Head of caudate nucleus (tissue), 42 donors: ENCODE measurements at regions not wholly inside any gene's neighbourhood (a gene's known extent, or its start where the extent isn't known, plus 50 kb on each side); places are given as distances from the start of the nearest gene placed in this dataset.
A peak's percentile ranks its signal among the peaks of the same experiment; 100 is the strongest.

Experiments
- DNase-seq, 42 donors: peaks; one replicate each; pipeline versions ENCODE4 v3.0.0 to v3.0.0-alpha.2; 2020 to 2021; ENCODE audit warnings: mixed read lengths in 7 of 42
- intact Hi-C: fragments of 100-400 bp; cut with DNase I; formaldehyde crosslinking; loops from one replicate; pipeline ENCODE4 v1.15.0; 2022

DNA sequence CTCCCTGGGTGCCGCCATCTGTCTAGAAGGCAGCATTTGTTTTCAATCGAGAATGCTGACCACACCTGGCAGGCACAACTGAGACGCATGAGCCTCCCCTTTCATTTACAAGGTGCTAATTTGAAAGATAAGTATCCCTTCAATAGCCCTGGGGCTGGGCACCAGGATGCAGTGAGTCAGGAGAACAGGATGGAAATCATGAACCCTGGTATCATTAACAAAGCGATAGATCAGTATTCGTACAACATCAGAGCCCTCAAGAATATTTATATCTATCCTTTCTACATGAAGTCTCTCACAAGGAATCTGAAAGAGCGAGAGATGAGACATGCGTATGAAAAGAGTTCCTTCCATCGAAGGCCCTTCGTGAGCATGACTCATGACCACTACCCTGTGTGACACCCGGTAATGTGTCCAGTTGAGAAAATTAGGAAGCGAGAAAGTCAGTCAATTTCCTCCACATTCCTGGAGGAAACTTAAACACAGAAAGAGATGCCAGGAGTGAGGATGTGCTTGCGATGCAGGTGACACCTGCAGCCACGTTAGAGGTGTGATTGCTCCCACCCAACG is 123.1 kb upstream of the PITRM1 start:
- no peak for DNase-seq
- intact Hi-C loops, result no loop called here

DNA sequence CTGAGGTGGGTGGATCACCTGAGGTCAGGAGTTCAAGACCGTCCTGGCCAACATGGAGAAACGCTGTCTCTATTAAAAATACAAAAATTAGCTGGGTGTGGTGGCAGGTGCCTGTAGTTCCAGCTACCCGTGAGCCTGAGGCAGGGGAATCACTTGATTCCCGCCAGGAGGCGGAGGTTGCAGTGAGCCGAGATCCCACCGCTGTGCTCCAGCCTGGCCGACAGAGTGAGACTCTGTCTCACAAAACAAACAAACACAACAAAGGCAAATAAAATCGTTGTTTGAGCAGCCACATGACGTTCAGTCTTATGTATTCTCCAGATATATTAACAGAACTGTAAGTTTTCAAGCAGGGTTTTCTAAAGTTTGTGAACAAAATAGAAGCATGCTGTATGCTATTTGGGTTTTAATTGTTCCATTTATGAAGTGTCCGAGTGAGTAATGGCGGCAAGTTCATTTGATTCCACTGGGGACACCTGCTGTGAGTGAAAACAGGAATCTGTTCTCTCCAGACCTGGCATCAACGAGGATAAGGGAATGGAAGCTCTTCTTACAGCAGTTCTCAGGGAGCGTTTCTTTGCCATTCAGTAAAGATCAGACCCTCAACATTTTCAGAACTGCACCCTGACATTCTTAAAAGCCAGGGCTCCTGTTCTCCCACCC is 122.5 kb upstream of the PITRM1 start:
- intact Hi-C loops, result no loop called here
- no peak for DNase-seq

DNA sequence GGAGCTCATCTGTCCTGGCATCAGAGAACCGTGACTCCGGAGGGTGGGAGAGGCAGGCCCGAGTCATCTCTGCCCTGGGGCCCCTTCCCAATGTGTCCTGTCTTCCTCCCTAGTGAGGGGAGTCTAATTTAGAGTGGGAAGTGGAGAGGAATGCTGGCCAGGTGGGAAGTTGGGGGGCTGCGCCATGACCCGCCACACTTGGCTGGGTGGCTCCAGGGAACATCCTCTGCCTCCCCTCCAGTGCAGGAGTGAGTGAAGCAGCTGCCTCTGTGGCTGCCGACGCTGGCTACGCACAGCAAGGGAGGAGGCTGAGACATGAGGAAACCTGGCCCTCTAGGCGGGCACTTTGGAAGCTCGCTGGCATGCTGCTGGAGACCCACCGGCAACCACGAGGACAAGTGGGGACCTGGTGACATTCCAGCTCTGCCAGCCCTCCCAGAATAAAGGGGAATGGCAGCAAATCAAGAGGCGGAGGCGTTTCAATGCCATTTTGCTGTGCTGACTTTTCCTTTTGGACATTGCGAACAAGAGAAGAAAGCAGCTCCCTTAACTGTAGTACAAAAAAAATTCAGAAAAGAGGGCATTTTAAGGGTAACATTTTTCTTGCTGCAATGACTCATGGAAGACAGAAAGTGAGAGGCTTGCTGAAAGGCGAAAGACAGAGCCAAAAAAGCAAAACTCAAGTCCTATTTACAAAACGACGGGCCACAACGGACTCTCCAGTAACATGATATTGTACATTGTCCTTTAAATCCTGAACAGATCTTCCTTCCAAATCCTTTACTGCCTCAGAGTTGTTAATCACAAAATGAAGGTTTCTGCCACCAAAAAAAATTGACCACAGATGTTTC is 121.2 kb upstream of the PITRM1 start:
- no peak for DNase-seq
- intact Hi-C loops, result no loop called here

DNA sequence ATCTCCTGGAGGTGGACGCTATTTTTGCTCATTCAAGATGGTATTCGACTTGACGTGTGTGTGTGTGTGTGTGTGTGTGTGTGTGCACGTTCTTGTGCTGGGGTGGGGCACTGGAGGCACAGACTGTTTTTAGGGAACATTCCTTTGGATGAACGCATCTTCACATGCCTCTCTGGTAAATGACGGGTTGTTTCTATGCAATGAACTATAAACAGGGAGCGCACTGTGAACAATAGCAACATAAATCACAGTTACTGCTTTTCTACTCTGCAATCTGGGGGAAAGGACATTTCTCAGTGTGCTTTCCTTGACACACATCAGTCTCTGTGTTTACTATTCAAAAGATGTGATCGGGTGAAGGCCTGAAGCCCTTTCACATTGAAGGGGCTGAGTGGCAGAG is 120.1 kb upstream of the PITRM1 start:
- intact Hi-C loops, result no loop called here
- DNase-seq, result no peak

DNA sequence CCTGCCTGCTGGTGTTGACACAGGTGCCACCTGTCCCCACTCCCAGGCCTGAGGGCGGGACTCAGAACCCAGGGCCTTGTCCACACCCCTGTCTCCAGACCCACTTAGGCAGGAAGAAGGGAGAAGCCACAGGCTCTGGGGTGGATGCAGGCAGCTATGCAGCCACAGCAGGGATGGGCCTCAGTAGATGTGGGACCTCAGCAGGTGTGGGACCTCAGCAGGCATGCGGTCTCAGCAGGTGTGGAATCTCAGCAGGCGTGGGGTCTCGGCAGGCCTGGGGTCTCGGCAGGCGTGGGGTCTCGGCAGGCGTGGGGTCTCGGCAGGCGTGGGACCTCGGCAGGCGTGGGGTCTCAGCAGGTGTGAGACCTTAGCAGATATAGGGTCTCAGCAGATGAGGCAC is 118.0 kb upstream of the PITRM1 start:
- no peak for DNase-seq
- intact Hi-C loops, result no loop called here

DNA sequence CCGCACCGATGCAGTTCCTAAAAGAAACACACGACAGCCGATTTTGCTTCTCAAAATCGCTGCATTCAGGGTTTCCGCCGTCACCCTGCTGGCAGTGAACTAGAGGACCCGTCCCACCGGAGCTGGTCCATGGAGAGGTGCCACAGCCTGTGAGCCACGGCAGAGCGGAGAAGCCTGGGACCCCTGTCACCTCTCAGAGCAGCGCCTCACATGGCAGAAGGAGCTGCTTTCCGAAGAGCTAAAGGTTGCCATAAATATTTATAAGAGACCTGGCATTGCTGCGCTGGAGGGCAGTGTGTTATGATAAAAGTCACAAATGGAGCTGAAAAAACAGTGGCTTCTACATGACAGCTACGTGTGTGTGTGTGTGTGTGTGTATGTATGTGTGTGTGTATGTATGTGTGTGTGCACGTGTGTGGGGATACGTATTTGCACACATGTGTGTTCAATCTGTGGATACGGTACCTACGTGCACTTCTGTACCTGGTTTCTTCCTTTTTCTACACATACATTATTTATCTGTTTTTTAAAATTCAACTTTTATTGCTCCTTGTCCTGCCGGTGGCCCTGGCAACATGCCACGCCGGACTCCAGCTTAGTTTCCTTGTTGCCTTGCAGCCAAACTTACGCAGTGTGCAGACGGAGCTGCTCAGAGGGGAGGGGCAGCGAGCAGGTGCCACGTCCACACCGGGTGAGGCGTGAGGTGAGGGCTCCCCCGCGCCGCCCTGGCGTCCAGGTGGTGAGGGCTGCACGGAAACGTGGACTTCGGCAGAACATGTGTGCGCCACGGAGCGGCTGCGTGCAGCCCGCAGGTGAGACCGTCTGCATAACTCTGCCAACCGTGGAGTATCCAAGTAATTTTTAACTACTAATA is 115.2 kb upstream of the PITRM1 start:
- intact Hi-C loops, result no loop called here
- no peak for DNase-seq

DNA sequence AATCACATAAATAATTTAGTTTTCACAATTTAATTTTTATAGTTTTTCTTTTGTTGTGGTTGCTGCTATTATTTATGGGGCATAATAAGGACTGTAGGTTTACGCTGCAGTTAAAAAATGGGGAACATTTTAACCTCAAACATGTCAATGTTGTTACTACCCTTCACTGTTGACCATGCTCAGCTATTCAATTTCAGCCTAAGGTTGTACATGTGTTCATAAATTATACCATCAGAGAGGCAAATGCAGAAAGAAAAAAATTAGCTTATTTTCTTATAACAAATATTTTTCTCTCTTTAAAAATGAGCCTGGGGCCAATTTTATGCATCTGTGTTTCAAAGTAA is 110.1 kb upstream of the PITRM1 start:
- DNase-seq, result no peak
- intact Hi-C loops, result no loop called here

DNA sequence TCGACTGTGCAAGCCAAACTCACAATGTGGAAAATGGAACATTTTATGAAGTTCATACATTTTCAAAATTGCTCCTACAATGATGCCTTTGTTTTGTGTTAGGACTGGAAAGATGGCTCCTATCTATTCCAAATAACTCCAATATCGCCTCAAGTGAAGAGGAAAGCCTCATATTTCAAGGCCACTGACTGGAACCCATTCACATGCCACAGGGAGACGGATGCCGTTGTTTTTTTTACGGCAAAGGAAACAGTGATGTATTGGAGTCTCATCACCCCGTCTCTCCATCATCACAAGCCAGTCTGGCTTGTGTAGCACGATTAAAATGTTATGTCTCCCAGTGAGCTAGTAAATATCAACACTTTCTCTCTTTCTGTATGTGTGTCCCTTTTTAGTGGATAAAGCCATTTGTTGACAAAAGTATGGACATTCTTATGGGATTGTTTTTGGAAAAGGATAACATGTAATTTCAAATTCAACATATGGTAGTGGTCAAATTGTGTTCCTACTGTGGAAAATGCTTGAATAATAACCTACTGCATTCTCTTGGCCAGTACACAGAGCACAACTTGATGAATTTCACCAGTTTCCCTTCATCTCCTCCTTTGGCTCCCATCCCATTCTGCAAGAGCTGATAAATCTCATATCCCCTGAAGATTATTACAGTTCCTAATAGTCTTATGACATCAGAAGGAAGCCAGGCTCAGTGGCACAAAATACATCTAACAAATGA is 109.5 kb upstream of the PITRM1 start:
- intact Hi-C loops, result no loop called here
- DNase-seq, result no peak

DNA sequence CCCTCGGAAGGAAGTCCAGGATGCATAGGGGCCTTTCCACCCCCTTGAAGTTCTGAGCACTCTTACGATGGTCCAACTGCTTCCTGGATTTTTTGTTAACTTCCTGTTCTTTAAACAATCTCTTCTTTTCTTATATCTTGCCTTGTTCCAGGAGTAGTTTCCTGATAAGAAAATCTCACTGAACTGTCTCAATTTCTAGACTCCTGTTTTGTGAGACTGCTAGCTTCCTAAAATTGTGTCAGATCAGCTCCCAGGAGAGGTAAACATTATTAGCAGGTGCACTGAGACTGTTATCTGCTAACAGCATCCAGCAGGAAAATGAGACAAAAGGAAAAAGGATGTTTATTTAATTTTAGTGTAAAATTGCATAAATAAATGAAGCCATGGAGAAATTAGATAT is 106.2 kb upstream of the PITRM1 start:
- DNase-seq, result no peak
- intact Hi-C loops, result no loop called here

DNA sequence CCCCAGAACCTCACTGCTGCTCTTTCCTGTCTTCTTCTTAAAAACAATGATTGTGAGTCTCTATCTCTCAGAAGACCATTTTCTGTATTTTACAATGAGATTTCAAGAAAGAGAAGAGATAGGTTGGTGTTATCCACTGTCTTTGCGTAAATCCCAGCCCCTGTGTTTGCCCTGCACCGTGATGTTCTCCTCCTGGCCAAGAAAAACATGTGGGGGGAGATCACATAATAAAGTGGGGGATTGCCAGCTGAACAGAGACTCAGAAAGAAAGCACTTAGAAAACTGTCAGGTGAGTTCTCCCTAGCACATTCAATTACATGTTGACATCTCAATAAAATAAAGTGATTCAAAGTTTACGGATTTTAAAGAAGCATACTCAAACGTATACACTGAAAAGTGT is 105.0 kb upstream of the PITRM1 start:
- intact Hi-C loops, result no loop called here
- DNase-seq, result no peak

DNA sequence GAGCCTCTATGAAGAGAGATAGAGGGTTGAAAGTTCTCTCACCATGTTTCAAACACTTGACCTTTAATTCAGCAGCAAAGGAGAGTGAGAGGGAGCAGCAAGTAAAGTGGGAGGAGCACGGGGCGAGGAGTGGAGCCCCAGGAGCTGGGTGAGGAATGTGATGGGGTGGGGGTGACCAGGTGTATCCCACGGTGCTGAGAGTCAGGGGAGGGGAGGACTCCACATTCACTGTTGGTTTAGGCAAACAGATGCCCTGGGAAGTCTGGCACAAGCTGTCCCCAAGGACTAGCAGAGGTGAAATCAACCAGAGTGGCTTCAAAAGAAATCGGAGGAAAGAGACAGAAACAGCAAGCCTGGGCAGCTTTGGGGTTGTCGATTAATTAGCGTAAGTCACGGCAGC is 101.8 kb upstream of the PITRM1 start:
- DNase-seq, result no peak
- intact Hi-C loops, result no loop called here

DNA sequence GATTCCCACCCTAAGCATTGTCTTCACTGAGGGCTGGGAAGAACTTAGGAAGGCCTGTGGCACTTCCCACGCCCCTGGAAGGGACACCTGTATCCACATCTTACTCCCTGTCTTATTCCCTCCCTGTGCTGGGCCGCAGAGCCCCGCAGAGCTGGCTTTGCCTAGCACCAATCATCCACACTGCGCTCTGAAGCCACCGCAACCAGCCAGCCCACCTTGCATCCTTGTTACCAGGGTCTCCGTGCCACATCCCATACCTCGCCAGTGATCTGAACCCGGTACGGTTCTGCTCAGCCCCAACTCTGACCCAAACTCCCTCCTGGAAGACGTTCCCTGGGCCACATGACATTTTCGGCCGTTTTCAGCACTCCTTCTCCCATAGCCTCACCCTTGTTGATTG is 101.4 kb upstream of the PITRM1 start:
- intact Hi-C loops, result no loop called here
- DNase-seq, result peak in 1 of 42 donors; percentile 27

DNA sequence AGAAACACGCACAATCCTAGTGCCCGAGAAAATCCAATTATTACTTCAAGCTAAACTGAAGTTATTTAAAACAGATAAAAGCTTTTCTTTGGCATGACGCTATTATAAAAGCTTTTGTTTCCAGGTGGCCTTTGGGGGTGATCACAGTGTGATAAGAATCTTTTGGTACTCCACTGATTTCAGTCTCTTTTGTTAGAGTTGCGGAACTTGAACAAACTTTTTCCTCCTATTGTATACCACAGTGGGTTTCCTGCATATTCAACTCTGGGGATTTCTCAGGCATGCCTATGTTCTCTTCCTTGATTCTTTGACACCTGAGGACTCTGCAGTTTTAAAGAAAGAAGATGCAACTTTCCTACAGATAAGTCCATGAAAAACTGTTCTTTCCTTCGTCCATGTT is 99.7 kb upstream of the PITRM1 start:
- no peak for DNase-seq
- intact Hi-C loops, result no loop called here

DNA sequence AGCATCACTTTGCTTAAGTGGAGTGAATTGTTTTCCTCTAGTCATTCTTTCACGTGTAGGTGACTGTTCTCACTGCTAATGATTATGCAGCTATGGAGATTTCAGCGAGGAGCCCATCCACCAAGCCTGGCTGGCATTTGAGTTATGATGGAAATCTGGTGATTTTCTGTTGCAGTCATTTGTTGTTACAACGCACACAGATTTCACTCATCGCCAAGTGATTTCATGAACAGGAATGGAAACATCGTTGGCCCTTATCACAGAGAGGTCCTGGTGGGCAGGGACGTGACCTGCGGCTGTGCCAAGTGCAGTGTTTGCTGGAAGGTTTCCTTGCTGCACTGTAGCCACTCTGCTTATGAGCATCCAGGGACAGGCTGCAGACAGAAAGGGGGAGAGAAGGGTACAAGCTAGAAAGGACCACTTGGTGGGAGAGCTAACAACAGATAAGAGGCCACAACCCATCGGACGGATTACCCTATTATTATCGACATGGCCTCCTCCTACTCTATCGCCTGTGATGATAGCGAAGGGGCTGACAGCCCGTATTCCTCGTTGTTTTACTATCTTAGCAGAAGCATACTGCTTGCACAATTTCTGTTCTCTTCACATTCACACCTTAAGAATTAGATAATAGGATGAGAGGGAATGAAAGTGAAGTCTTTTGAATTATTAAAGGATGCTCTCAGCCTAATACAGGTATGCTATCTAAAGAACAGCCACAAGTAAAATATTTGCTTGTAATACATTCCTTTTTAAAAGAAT is 99.0 kb upstream of the PITRM1 start:
- intact Hi-C loops, result no loop called here
- DNase-seq, result peak in 1 of 42 donors; percentile 23

DNA sequence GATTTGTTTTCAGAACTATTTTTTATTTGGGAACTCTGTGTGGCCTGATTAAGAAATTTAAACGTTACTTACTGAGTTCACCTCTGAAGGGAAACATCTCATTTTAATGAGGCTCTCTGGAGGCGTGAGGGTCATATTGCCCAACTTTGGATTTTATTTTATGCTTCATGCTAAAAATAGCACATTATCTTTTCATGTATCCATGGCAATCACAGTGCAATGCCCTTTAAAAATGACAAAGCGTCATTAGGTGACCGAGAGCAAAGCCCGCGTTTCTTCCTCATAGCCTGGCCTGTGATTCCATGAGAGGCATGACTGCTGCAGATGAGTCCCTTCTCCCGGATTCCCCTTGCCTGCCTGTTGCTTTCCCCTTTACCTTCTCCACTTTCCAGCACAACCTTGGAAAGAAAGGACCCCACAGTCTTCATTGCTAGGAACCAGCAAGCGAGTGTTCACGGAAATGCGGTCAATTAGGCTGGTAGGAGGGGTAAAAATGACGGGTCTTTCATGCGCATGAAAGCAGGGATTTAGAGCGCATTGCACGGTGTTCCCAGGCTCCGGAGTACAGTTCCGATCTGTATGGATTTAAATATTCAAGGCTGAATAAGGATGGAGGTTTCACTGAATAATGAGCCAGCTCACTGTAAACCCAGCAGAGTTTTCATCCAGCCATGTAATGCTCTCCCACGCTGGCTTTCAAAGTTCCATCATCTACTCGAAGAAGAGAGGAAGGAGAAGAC is 98.2 kb upstream of the PITRM1 start:
- peak in 1 of 42 donors; percentile 6 for DNase-seq
- intact Hi-C loops, result no loop called here

DNA sequence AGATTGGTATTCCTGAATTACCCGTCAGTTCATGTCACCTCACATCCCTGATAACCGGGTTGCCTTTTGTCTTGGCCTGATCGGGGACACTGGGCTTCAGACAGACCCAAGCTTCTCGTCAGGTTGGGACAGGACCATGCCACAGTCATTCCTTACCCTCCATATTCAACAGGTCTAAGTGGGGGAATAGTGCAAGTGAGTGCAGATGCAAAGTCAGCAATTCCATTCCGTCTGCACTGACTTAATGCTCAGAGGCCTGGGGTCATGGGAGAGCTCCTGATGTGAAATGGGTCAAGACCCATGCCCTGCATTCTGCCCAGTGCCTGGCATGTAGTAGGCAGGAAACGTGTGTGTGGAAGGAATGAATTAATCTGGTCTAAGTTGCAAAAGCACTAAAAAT is 95.4 kb upstream of the PITRM1 start:
- intact Hi-C loops, result no loop called here
- no peak for DNase-seq

DNA sequence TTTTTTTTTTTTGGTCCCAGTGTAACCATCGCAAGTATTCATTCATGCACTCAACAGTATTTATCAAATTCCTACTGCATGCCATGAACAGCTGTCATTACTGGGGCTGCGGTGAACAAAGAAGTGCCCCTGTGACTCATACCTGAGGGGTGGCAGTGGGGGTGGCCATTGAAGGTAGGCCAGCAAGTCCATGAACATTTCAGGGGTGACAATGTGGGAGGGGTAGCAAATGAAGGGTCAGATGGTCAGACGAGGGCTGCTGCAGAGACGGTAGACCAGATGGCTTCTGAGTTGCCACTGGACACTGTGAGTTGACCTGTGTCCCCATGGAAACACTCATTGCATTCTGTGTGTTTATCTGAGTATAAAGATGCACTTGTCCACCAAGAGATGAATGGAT is 92.5 kb upstream of the PITRM1 start:
- intact Hi-C loops, result no loop called here
- DNase-seq, result no peak
